ENCODE measurements at regions not wholly inside any gene's neighbourhood (a gene's known extent, or its start where the extent isn't known, plus 50 kb on each side); places are given as distances from the start of the nearest gene placed in this dataset.

GRCh38 chr2:129441610-129442009, 537.9 kb upstream of the RAB6C start (continued):
- TF ChIP-seq ZNF512 (CRISPR knock-in tag; IDR thresholded peaks at IDR 0.05; ENCODE audit: borderline replicate concordance) (no peak), MLX (CRISPR knock-in tag; IDR thresholded peaks at IDR 0.05) (no peak), CDX4 (CRISPR knock-in tag; IDR thresholded peaks at IDR 0.05; ENCODE audit: borderline replicate concordance) (no peak), PRRX2 (CRISPR knock-in tag; IDR thresholded peaks at IDR 0.05) (no peak), ARID4B (CRISPR knock-in tag; IDR thresholded peaks at IDR 0.05; ENCODE audit: borderline replicate concordance) (no peak), ZBTB21 (CRISPR knock-in tag; IDR thresholded peaks at IDR 0.05; ENCODE audit: borderline replicate concordance) (no peak), FOXP1 (CRISPR knock-in tag; IDR thresholded peaks at IDR 0.05; ENCODE audit: borderline replicate concordance) (no peak), ZNF263 (CRISPR knock-in tag; IDR thresholded peaks at IDR 0.05; ENCODE audit: low read depth) (no peak)

- Mint-ChIP-seq H3K4me3 (no peak overlapping the region), H3K27me3 (ENCODE audit: low read depth) (peaks cover 6% of the 10 kb centered on the region), H3K27ac (no peak overlapping the region), H3K9me3 (no peaks in the 10 kb centered on the region), H3K36me3 (no peaks in the 10 kb centered on the region), H3K4me1 (no peaks in the 10 kb centered on the region)
- DNase-seq (ENCODE audit: low spot score) (no peak), ATAC-seq (no peak)
- ChIA-PET POLR2A (no interaction called here), CTCF (no interaction called here)
- TF ChIP-seq ZNF671 (CRISPR knock-in tag; IDR thresholded peaks at IDR 0.05) = no peak
- TF ChIP-seq ZNF396 (CRISPR knock-in tag; IDR thresholded peaks at IDR 0.05; ENCODE audit: borderline replicate concordance) = 0 out of 2 replicates have a peak, but pooled peaks have one; percentile 71
Measured at GRCh38 chr2:129443235-129443864, 536.1 kb upstream of the RAB6C start.

GRCh38 chr2:129443865-129444739, 535.4 kb upstream of the RAB6C start:
- POLR2A ChIA-PET = no interaction called here
- no peak for ATAC-seq
- no peak for DNase-seq (ENCODE audit: low spot score)

More at GRCh38 chr2:129443865-129444739, 535.4 kb upstream of the RAB6C start:
- Mint-ChIP-seq H3K4me1 (no peaks in the 10 kb centered on the region), H3K9me3 (no peaks in the 10 kb centered on the region), H3K4me3 (no peak overlapping the region), H3K27me3 (ENCODE audit: low read depth) (peaks cover 6% of the 10 kb centered on the region), H3K36me3 (no peaks in the 10 kb centered on the region), H3K27ac (no peak overlapping the region)
- CTCF ChIA-PET = interaction anchor here (0.6 to 1.2 kb wide), 3 partner anchors 143 to 479 kb away, joined by 3 to 6 read pairs (median 5); no protein-coding TSS in a partner anchor
- TF ChIP-seq ETV6 (CRISPR knock-in tag; IDR thresholded peaks at IDR 0.05) = no peak
